H1 (cell line): ENCODE measurements at regions not wholly inside any gene's neighbourhood (a gene's known extent, or its start where the extent isn't known, plus 50 kb on each side); places are given as distances from the start of the nearest gene placed in this dataset.

ENCODE experiments used
- CTCF ChIA-PET: fragments of 300-600 bp; sonication (Branson Sonifier 250); formaldehyde crosslinking; loops from one replicate; lab custom pipeline; 2021; ENCODE audit not compliant: partially characterized antibody; lab: Charles Lee
- POLR2A ChIA-PET: fragments of 300-600 bp; sonication (Branson Sonifier 250); formaldehyde crosslinking; loops from one replicate; lab custom pipeline; 2021; ENCODE audit warnings: inconsistent platforms; ENCODE audit not compliant: partially characterized antibody; lab: Charles Lee
- DNase-seq, 2 experiments: peaks; one replicate each; pipeline versions ENCODE4 v3.0.0 to v3.0.0-alpha.2; 2010 to 2022; ENCODE audit warnings: low spot score in 2 of 2, low read depth in 1 of 2, mixed read lengths in 1 of 2
- FAIRE-seq: peaks from 2 replicates; lab custom pipeline; 2011; peaks lifted over from hg19 to GRCh38; lab: Jason Lieb, UNC
- H2AFZ ChIP-seq: 2 replicates; pipeline ENCODE4 v1.8.1; 2012; ENCODE audit warnings: low read length, inconsistent platforms
- H2AK5ac ChIP-seq: 2 replicates; pipeline ENCODE4 v1.6.1; 2013; ENCODE audit warnings: low read depth, low read length
- H2BK120ac ChIP-seq: replicated peaks from 2 replicates; pipeline ENCODE3; 2013; ENCODE audit warnings: low read depth, low read length, inconsistent platforms
- H2BK12ac ChIP-seq: 2 replicates; pipeline ENCODE4 v1.6.1; 2013; ENCODE audit warnings: low read depth, low read length
- H2BK15ac ChIP-seq: 2 replicates; pipeline ENCODE4 v1.6.1; 2013; ENCODE audit warnings: low read length
- H2BK20ac ChIP-seq: 2 replicates; pipeline ENCODE4 v1.6.1; 2013; ENCODE audit warnings: low read length
- H2BK5ac ChIP-seq: 2 replicates; pipeline ENCODE4 v1.6.1; 2013; ENCODE audit warnings: low read depth, low read length
- H3K14ac ChIP-seq: 2 replicates; pipeline ENCODE4 v1.6.1; 2013; ENCODE audit warnings: inconsistent platforms; ENCODE audit not compliant: insufficient read length
- H3K18ac ChIP-seq: 2 replicates; pipeline ENCODE4 v1.6.1; 2013; ENCODE audit warnings: low read length; ENCODE audit errors: extremely low read depth
- H3K23ac ChIP-seq: 2 replicates; pipeline ENCODE4 v1.6.1; 2013; ENCODE audit warnings: inconsistent platforms; ENCODE audit not compliant: insufficient read length
- H3K23me2 ChIP-seq: 2 replicates; pipeline ENCODE4 v1.6.1; 2013; ENCODE audit warnings: low read depth, low read length
- H3K27ac ChIP-seq: 2 replicates; pipeline ENCODE4 v1.6.1; 2011; ENCODE audit warnings: low read depth, low read length, inconsistent platforms
- H3K27me3 ChIP-seq, 4 experiments: replicated peaks in 1 of 4; 1 replicate in 1 of 4; 2 replicates in 3 of 4; pipeline versions ENCODE4 v1.6.1 to v1.8.1; 2011 to 2013; ENCODE audit warnings: low read length in 3 of 4, mild to moderate bottlenecking in 3 of 4, inconsistent platforms in 2 of 4, mixed read lengths in 2 of 4, moderate library complexity in 1 of 4; ENCODE audit not compliant: control insufficient read depth in 3 of 4, insufficient read depth in 3 of 4; ENCODE audit errors: extremely low read depth in 1 of 4
- H3K36me3 ChIP-seq, 4 experiments: 2 replicates each; pipeline versions ENCODE4 v1.6.1 to v1.8.1; 2011 to 2013; ENCODE audit warnings: mild to moderate bottlenecking in 4 of 4, low read length in 3 of 4, moderate library complexity in 2 of 4, control low read depth in 1 of 4, inconsistent platforms in 1 of 4; ENCODE audit not compliant: insufficient read depth in 4 of 4, control insufficient read depth in 2 of 4
- H3K4ac ChIP-seq: replicated peaks from 2 replicates; pipeline ENCODE3; 2013; ENCODE audit warnings: low read length, low read depth, mixed read lengths, inconsistent platforms; ENCODE audit not compliant: insufficient read length
- H3K4me1 ChIP-seq, 4 experiments: replicated peaks in 1 of 4; 1 replicate in 1 of 4; 2 replicates in 3 of 4; pipeline versions ENCODE4 v1.6.1 to v1.8.1; 2011 to 2013; ENCODE audit warnings: low read length in 3 of 4, inconsistent platforms in 2 of 4, mixed read lengths in 1 of 4; ENCODE audit not compliant: insufficient read depth in 4 of 4, control insufficient read depth in 3 of 4
- H3K4me2 ChIP-seq, 2 experiments: 2 replicates each; pipeline versions ENCODE4 v1.6.1 to v1.8.1; 2011 to 2013; ENCODE audit warnings: low read depth in 2 of 2, low read length in 2 of 2, control low read depth in 1 of 2, inconsistent platforms in 1 of 2, mild to moderate bottlenecking in 1 of 2; ENCODE audit not compliant: insufficient read depth in 1 of 2
- H3K4me3 ChIP-seq, 4 experiments: fragments of 200-600, 300-600 bp in 1 of 4; sonication (generic), shearing (Covaris generic), sonication (Bioruptor Twin) in 1 of 4; 2 replicates each; pipeline versions ENCODE4 v1.5.1 to v1.8.1; 2011 to 2016; ENCODE audit warnings: low read length in 4 of 4, low read depth in 3 of 4, control low read depth in 2 of 4, inconsistent platforms in 2 of 4, mild to moderate bottlenecking in 2 of 4, mixed read lengths in 1 of 4, moderate library complexity in 1 of 4; ENCODE audit not compliant: insufficient read depth in 2 of 4; ENCODE audit errors: extremely low read depth in 1 of 4
- H3K56ac ChIP-seq: replicated peaks from 2 replicates; pipeline ENCODE3; 2013; ENCODE audit warnings: low read depth, mild to moderate bottlenecking, mixed read lengths, low read length, inconsistent platforms; ENCODE audit not compliant: insufficient read length
- H3K79me1 ChIP-seq: 2 replicates; pipeline ENCODE4 v1.6.1; 2013; ENCODE audit warnings: low read depth, low read length, control low read depth
- H3K79me2 ChIP-seq, 2 experiments: 2 replicates each; pipeline versions ENCODE4 v1.6.1 to v1.8.1; 2012 to 2013; ENCODE audit warnings: low read length in 2 of 2, mild to moderate bottlenecking in 2 of 2, inconsistent platforms in 1 of 2; ENCODE audit not compliant: insufficient read depth in 2 of 2, control insufficient read depth in 1 of 2
- H3K9ac ChIP-seq, 4 experiments: replicated peaks in 1 of 4; 1 replicate in 1 of 4; 2 replicates in 3 of 4; pipeline versions ENCODE4 v1.6.1 to v1.8.1; 2011 to 2013; ENCODE audit warnings: low read depth in 3 of 4, low read length in 3 of 4, control low read depth in 2 of 4, mild to moderate bottlenecking in 2 of 4, moderate library complexity in 2 of 4, inconsistent platforms in 1 of 4; ENCODE audit errors: extremely low read depth in 1 of 4
- H3K9me3 ChIP-seq, 2 experiments: 2 replicates each; pipeline versions ENCODE4 v1.6.1 to v1.8.1; 2012 to 2013; ENCODE audit warnings: mild to moderate bottlenecking in 2 of 2, moderate library complexity in 2 of 2, control low read depth in 1 of 2, inconsistent platforms in 1 of 2, low read depth in 1 of 2, low read length in 1 of 2, mixed read lengths in 1 of 2; ENCODE audit not compliant: insufficient read depth in 2 of 2
- H4K20me1 ChIP-seq, 2 experiments: replicated peaks in 1 of 2; 2 replicates each; pipeline versions ENCODE3 to v1.8.1; 2011 to 2013; ENCODE audit warnings: inconsistent platforms in 2 of 2, low read length in 2 of 2, mild to moderate bottlenecking in 1 of 2; ENCODE audit not compliant: insufficient read depth in 2 of 2, control insufficient read depth in 1 of 2
- H4K5ac ChIP-seq: 2 replicates; pipeline ENCODE4 v1.6.1; 2013; ENCODE audit warnings: low read length, low read depth, mixed read lengths, inconsistent platforms; ENCODE audit not compliant: insufficient read length
- H4K8ac ChIP-seq: 2 replicates; pipeline ENCODE4 v1.8.0; 2013; ENCODE audit warnings: mild to moderate bottlenecking, moderate library complexity, low read length, inconsistent platforms; ENCODE audit not compliant: insufficient read depth; ENCODE audit errors: extremely low read depth
- H4K91ac ChIP-seq: replicated peaks from 2 replicates; pipeline ENCODE3; 2013; ENCODE audit warnings: low read length, mixed read lengths, inconsistent platforms; ENCODE audit not compliant: insufficient read length
- EGR1 ChIP-seq: IDR thresholded peaks from 2 replicates; pipeline ENCODE4 v1.6.1; 2011; ENCODE audit warnings: low read depth, low read length, borderline replicate concordance
- GTF2F1 ChIP-seq: IDR thresholded peaks from 2 replicates; pipeline ENCODE4 v1.6.1; 2012; ENCODE audit warnings: low read depth, low read length, improper control_type of control experiment, borderline replicate concordance
- KDM1A ChIP-seq: fragments of 200-600, 300-600 bp; sonication (generic); IDR thresholded peaks from 2 replicates; pipeline ENCODE4 v1.7.1; 2016; ENCODE audit warnings: mild to moderate bottlenecking, low read length, borderline replicate concordance
- KDM4A ChIP-seq: IDR thresholded peaks from one replicate; pipeline ENCODE4 v1.7.1; 2012; ENCODE audit warnings: low read depth, mild to moderate bottlenecking, moderate library complexity, low read length, inconsistent platforms; ENCODE audit not compliant: severe bottlenecking
- RXRA ChIP-seq: IDR thresholded peaks from 2 replicates; pipeline ENCODE4 v1.6.1; 2011; ENCODE audit warnings: low read depth, mild to moderate bottlenecking, low read length, moderate library complexity; ENCODE audit not compliant: insufficient read depth
- SAP30 ChIP-seq: fragments of 300-600 bp; sonication (generic); IDR thresholded peaks from 2 replicates; pipeline ENCODE4 v1.7.1; 2012; ENCODE audit warnings: low read length, moderate library complexity, mild to moderate bottlenecking, inconsistent platforms; ENCODE audit not compliant: insufficient read depth, insufficient replicate concordance
- WGBS, 2 experiments: shearing (Covaris generic) in 1 of 2; methylation state at CpG; one replicate each; pipeline versions ENCODE4 v1.1.6 to v1.1.7; 2013 to 2015; ENCODE audit warnings: low lambda C conversion rate in 2 of 2, mixed read lengths in 2 of 2, inconsistent platforms in 1 of 2, low coverage in 1 of 2, missing lambda C conversion rate in 1 of 2; ENCODE audit not compliant: insufficient replicate concordance in 2 of 2, insufficient coverage in 1 of 2, insufficient read length in 1 of 2; ENCODE audit errors: extremely low coverage in 1 of 2, missing lambda C conversion rate in 1 of 2; 5-methylcytosine and 5-hydroxymethylcytosine counted together

DNA sequence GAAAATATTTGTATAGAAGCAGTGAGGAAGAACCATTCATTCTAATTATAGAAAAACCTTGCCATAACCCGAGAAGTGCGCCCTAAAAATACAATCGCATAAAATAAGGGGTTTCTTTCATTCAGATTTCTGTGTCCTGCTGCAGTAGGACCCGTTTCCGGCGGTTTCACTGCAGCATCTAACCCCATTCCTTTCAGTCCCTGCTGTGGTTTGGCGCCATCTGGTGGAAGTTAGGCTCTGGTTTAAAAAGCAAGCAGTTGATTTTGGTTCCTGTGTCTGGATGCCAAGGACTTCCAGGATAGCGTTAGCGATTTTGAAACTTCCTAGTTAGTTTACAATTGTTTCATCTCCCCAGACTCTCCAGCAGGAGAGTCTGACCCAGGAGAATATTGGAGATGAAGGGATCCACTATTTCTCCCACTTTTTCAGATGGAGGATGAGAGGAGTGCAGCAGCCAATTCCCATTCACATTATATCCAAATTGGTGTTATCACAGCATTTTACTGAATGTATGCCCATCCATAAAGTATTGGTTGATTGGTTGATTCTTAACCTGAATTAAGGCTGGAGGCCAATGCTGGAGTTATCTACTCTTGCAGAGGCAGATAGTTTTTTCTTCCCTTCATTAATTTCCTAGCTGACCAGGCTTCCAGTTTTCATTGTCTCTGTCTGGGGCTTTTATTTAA is 128.8 kb upstream of the CACNA2D1 start:
- Histone ChIP-seq H3K4me2 (no peak overlapping the region), H3K18ac (no peak overlapping the region), H4K5ac (no peak overlapping the region), H3K56ac (no peak overlapping the region), H3K23me2 (no peaks in the 10 kb centered on the region), H2BK12ac (no peak overlapping the region), H2BK15ac (no peak overlapping the region), H4K8ac (no peak overlapping the region), H3K9me3 (no peaks in the 10 kb centered on the region), H3K79me2 (no peaks in the 10 kb centered on the region), H3K9ac (no peak overlapping the region), H2BK20ac (no peak overlapping the region), H2AFZ (peak overlapping the region; percentile 87), H3K4me1 (no peaks in the 10 kb centered on the region), H3K27me3 (peaks cover 0 to 1% (median 0%) of the 10 kb centered on the region in 4 experiments; a peak in 1 of 7 replicates), H3K4me3 (no peak overlapping the region), H3K36me3 (no peaks in the 10 kb centered on the region), H3K14ac (no peak overlapping the region), H3K23ac (no peak overlapping the region), H2BK5ac (no peak overlapping the region), H3K79me1 (no peaks in the 10 kb centered on the region), H3K27ac (no peak overlapping the region), H2AK5ac (no peak overlapping the region), H3K4ac (no peak overlapping the region), H2BK120ac (no peak overlapping the region), H4K91ac (no peak overlapping the region), H4K20me1 (no peaks in the 10 kb centered on the region)
- peak; percentile 92 for FAIRE-seq
- ChIA-PET CTCF (interaction anchor here (0.7 to 3.0 kb wide), 29 partner anchors 10 to 1088 kb away, joined by 3 to 16 read pairs (median 3); no protein-coding TSS in a partner anchor), POLR2A (no interaction called here)
- peak; percentile 62 to 93 for DNase-seq
- WGBS, 2 experiments: 15% methylated on average over 9 of the region's 9 CpGs; no CpG with 5 or more reads in 1 of the 2 experiments
- TF ChIP-seq GTF2F1 (no peak), RXRA (no peak), KDM4A (no peak), SAP30 (no peak), KDM1A (no peak), EGR1 (no peak)
